ENCODE measurements at regions not wholly inside any gene's neighbourhood (a gene's known extent, or its start where the extent isn't known, plus 50 kb on each side); places are given as distances from the start of the nearest gene placed in this dataset.
A peak's percentile ranks its signal among the peaks of the same experiment; 100 is the strongest.

DNA sequence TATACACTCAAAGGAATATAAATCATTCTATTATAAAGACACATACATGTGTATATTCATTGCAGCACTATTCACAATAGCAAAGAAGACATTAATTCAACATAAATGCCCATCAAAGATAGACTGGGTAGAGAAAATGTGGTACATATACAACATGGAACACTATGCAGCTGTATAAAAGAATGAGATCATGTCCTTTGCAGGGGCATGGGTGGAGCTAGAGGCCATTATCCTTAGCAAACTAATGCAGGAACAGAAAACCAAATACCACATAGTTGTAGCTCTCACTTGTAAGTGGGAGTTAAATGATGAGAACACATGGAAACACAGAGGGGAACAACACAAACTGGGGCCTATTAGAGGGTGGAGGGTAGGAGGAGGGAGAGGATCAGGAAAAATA lies 121.0 kb upstream of the LOC128125822 start:
- ChIA-PET POLR2A (no interaction called here), CTCF (no interaction called here)
- Histone ChIP-seq H3K27ac (ENCODE audit: extremely low read depth, low read depth, low read length) (no peak overlapping the region), H3K36me3 (ENCODE audit: control insufficient read depth in 2 of 2, insufficient read depth in 1 of 2, low read length in 2 of 2) (no peaks in the 10 kb centered on the region), H3K4me3 (ENCODE audit: low read depth, low read length) (no peak overlapping the region), H3K9me3 (ENCODE audit: control insufficient read depth, insufficient read depth, low read depth, low read length) (no peaks in the 10 kb centered on the region), H3K4me1 (ENCODE audit: control insufficient read depth, insufficient read depth, low read length) (0 out of 2 replicates have a peak, but pooled peaks cover 2% of the 10 kb centered on the region)
- TF ChIP-seq, protein P1, sequence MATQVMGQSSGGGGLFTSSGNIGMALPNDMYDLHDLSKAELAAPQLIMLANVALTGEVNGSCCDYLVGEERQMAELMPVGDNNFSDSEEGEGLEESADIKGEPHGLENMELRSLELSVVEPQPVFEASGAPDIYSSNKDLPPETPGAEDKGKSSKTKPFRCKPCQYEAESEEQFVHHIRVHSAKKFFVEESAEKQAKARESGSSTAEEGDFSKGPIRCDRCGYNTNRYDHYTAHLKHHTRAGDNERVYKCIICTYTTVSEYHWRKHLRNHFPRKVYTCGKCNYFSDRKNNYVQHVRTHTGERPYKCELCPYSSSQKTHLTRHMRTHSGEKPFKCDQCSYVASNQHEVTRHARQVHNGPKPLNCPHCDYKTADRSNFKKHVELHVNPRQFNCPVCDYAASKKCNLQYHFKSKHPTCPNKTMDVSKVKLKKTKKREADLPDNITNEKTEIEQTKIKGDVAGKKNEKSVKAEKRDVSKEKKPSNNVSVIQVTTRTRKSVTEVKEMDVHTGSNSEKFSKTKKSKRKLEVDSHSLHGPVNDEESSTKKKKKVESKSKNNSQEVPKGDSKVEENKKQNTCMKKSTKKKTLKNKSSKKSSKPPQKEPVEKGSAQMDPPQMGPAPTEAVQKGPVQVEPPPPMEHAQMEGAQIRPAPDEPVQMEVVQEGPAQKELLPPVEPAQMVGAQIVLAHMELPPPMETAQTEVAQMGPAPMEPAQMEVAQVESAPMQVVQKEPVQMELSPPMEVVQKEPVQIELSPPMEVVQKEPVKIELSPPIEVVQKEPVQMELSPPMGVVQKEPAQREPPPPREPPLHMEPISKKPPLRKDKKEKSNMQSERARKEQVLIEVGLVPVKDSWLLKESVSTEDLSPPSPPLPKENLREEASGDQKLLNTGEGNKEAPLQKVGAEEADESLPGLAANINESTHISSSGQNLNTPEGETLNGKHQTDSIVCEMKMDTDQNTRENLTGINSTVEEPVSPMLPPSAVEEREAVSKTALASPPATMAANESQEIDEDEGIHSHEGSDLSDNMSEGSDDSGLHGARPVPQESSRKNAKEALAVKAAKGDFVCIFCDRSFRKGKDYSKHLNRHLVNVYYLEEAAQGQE (tag by site-specific recombination; IDR thresholded peaks at IDR 0.05) = no peak

DNA sequence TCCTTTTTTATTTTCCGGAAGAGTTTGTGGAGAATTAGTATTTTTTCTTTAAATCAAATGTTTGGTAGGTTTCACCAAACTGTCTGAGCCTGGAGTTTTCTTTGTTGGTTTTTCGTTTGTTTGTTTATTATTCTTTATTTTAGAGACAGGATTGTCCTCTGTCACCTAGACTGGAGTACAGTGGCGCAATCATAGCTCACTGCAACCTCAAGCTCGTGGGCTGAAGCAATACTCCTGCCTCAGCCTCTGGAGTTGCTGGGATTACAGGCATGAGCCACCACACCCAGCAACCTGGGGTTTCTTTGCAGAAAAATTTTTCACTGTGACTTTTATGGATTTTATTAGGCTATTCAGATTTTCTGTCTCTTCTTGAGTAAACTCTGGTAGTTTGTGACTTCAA lies 120.2 kb upstream of the LOC128125822 start:
- ChIA-PET POLR2A (no interaction called here), CTCF (interaction anchor here (0.6 kb wide), 1 partner anchor 352 kb away, joined by 4 read pairs; no protein-coding TSS in a partner anchor)
- H3K36me3 ChIP-seq (ENCODE audit: control insufficient read depth in 2 of 2, insufficient read depth in 1 of 2, low read length in 2 of 2) = no peaks in the 10 kb centered on the region

DNA sequence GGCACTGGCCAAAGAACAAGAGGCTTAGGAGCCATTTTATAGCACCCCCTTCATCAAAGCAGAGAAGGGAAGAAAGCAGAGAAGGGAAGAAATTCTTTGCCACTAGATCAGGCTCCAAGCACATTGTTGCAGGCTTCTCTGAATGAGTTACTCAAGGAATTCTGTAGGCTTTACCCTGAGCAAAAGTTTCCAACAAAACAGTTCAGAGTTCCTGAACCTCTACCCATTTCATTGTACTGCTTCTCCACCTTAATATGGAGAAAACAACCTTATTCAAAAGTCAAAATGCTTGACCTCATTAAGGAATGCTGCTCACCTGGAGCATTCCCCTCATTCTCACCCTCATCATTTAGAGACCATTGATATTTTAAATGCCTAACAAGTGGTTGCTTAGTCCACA lies 115.5 kb upstream of the LOC128125822 start:
- no peaks in the 10 kb centered on the region for H3K9me3 ChIP-seq (ENCODE audit: control insufficient read depth, insufficient read depth, low read depth, low read length)
- H3K4me1 ChIP-seq (ENCODE audit: control insufficient read depth, insufficient read depth, low read length) = no peaks in the 10 kb centered on the region
- no peak overlapping the region for H3K4me3 ChIP-seq (ENCODE audit: low read depth, low read length)
- no peaks in the 10 kb centered on the region; a peak in 1 of 3 replicates for H3K36me3 ChIP-seq (ENCODE audit: control insufficient read depth in 2 of 2, insufficient read depth in 1 of 2, low read length in 2 of 2)
- ChIA-PET CTCF (no interaction called here), POLR2A (no interaction called here)
- no peak overlapping the region for H3K27ac ChIP-seq (ENCODE audit: extremely low read depth, low read depth, low read length)
- TF ChIP-seq ZBTB48 (tag by site-specific recombination; IDR thresholded peaks at IDR 0.05) (no peak), ZNF221 (tag by site-specific recombination; IDR thresholded peaks at IDR 0.05; ENCODE audit: borderline replicate concordance) (no peak), FEZF1 (tag by site-specific recombination; IDR thresholded peaks at IDR 0.05) (no peak), ZNF433 (tag by site-specific recombination; IDR thresholded peaks at IDR 0.05; ENCODE audit: low read depth) (no peak), ZNF354C (tag by site-specific recombination; IDR thresholded peaks at IDR 0.05; ENCODE audit: borderline replicate concordance, low read depth) (no peak), ZNF530 (tag by site-specific recombination; IDR thresholded peaks at IDR 0.05; ENCODE audit: low read depth) (no peak), GLI2 (tag by site-specific recombination; IDR thresholded peaks at IDR 0.05; ENCODE audit: borderline replicate concordance, low read depth) (no peak), ZNF670 (tag by site-specific recombination; IDR thresholded peaks at IDR 0.05; ENCODE audit: low read depth) (no peak)
- TF ChIP-seq, protein P2, sequence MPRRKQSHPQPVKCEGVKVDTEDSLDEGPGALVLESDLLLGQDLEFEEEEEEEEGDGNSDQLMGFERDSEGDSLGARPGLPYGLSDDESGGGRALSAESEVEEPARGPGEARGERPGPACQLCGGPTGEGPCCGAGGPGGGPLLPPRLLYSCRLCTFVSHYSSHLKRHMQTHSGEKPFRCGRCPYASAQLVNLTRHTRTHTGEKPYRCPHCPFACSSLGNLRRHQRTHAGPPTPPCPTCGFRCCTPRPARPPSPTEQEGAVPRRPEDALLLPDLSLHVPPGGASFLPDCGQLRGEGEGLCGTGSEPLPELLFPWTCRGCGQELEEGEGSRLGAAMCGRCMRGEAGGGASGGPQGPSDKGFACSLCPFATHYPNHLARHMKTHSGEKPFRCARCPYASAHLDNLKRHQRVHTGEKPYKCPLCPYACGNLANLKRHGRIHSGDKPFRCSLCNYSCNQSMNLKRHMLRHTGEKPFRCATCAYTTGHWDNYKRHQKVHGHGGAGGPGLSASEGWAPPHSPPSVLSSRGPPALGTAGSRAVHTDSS (tag by site-specific recombination; IDR thresholded peaks at IDR 0.05) = no peak
- TF ChIP-seq, protein P3, sequence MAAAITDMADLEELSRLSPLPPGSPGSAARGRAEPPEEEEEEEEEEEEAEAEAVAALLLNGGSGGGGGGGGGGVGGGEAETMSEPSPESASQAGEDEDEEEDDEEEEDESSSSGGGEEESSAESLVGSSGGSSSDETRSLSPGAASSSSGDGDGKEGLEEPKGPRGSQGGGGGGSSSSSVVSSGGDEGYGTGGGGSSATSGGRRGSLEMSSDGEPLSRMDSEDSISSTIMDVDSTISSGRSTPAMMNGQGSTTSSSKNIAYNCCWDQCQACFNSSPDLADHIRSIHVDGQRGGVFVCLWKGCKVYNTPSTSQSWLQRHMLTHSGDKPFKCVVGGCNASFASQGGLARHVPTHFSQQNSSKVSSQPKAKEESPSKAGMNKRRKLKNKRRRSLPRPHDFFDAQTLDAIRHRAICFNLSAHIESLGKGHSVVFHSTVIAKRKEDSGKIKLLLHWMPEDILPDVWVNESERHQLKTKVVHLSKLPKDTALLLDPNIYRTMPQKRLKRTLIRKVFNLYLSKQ (tag by site-specific recombination; IDR thresholded peaks at IDR 0.05; ENCODE audit: borderline replicate concordance) = no peak
- TF ChIP-seq, protein P4, sequence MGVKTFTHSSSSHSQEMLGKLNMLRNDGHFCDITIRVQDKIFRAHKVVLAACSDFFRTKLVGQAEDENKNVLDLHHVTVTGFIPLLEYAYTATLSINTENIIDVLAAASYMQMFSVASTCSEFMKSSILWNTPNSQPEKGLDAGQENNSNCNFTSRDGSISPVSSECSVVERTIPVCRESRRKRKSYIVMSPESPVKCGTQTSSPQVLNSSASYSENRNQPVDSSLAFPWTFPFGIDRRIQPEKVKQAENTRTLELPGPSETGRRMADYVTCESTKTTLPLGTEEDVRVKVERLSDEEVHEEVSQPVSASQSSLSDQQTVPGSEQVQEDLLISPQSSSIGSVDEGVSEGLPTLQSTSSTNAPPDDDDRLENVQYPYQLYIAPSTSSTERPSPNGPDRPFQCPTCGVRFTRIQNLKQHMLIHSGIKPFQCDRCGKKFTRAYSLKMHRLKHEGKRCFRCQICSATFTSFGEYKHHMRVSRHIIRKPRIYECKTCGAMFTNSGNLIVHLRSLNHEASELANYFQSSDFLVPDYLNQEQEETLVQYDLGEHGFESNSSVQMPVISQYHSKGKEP (tag by site-specific recombination; IDR thresholded peaks at IDR 0.05) = no peak
- TF ChIP-seq, protein P5, sequence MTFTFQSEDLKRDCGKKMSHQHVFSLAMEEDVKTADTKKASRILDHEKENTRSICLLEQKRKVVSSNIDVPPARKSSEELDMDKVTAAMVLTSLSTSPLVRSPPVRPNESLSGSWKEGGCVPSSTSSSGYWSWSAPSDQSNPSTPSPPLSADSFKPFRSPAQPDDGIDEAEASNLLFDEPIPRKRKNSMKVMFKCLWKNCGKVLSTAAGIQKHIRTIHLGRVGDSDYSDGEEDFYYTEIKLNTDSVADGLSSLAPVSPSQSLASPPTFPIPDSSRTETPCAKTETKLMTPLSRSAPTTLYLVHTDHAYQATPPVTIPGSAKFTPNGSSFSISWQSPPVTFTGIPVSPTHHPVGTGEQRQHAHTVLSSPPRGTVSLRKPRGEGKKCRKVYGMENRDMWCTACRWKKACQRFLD (tag by site-specific recombination; IDR thresholded peaks at IDR 0.05) = no peak

More for the DNA sequence above, 120.2 kb upstream of the LOC128125822 start:
- 0 out of 2 replicates have a peak, but pooled peaks cover 1% of the 10 kb centered on the region for H3K4me1 ChIP-seq (ENCODE audit: control insufficient read depth, insufficient read depth, low read length)
- H3K27ac ChIP-seq (ENCODE audit: extremely low read depth, low read depth, low read length) = no peak overlapping the region
- no peaks in the 10 kb centered on the region for H3K9me3 ChIP-seq (ENCODE audit: control insufficient read depth, insufficient read depth, low read depth, low read length)
- TF ChIP-seq, protein P6, sequence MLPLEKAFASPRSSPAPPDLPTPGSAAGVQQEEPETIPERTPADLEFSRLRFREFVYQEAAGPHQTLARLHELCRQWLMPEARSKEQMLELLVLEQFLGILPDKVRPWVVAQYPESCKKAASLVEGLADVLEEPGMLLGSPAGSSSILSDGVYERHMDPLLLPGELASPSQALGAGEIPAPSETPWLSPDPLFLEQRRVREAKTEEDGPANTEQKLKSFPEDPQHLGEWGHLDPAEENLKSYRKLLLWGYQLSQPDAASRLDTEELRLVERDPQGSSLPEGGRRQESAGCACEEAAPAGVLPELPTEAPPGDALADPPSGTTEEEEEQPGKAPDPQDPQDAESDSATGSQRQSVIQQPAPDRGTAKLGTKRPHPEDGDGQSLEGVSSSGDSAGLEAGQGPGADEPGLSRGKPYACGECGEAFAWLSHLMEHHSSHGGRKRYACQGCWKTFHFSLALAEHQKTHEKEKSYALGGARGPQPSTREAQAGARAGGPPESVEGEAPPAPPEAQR (tag by site-specific recombination; IDR thresholded peaks at IDR 0.05) = no peak
- TF ChIP-seq ZNF335 (tag by site-specific recombination; conservative IDR thresholded peaks at IDR 0.05) (peak; percentile 42; the same call in 1 of the 2 replicates), KLF1 (tag by site-specific recombination; IDR thresholded peaks at IDR 0.05) (0 out of 2 replicates have a peak, but pooled peaks have one; percentile 11)
- no peak overlapping the region for H3K4me3 ChIP-seq (ENCODE audit: low read depth, low read length)

Data from HEK293 (cell line).